ENCODE measurements at regions not wholly inside any gene's neighbourhood (a gene's known extent, or its start where the extent isn't known, plus 50 kb on each side); places are given as distances from the start of the nearest gene placed in this dataset.
A peak's percentile ranks its signal among the peaks of the same experiment; 100 is the strongest.

DNA sequence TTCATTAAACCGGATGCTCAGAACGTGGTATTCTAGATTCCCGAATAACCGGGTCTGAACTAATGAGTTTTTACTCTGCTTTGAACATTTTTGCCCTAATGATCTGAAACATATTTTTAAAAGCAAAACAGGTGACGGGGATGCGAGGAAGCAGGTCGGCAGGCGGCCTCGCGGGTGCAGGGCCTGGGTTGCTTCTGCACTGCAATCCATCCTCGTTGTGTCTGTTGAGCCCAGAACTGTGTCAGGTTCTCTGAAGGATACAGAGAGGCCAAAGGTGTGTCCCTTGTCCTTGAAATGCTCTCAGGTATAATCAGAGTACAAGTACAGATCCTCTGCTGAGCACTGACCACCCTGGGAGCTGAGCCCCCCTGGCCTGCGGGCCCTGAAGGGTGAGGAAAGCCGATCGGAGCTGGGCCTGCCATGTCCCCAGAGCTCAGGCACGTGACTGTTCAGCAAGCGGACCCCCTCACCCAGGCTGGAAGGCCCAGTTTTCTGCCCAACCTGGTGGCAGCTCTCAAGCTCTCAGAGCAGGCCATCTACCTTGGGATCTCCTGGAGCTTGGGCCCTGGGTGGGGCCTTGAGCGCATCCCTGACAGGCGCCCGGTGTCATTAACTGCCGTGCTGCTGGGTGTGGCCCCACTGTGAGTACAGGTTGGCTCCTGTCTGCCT lies 151.8 kb downstream of the OLFM1 start:
- no peak for DNase-seq (ENCODE audit: low spot score)

DNA sequence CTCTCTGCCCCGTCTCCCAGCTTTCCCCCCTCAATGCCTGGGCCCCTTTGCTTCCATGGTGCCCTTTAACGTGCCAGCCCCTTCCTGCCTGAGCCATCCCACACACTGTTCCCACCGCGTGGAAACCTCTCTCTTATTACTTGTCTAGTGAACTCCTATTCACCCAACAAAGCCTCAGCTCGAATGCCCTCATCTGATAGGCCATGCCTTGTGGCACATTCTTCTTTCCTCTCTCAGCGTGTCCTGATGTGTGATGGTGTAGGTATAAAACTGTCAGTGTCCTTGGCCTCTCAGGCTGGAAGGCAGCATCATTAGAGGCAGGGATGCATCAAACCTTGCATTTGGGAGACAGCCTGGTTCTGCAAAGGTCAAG lies 152.3 kb downstream of the OLFM1 start:
- no peak for DNase-seq (ENCODE audit: low spot score)

DNA sequence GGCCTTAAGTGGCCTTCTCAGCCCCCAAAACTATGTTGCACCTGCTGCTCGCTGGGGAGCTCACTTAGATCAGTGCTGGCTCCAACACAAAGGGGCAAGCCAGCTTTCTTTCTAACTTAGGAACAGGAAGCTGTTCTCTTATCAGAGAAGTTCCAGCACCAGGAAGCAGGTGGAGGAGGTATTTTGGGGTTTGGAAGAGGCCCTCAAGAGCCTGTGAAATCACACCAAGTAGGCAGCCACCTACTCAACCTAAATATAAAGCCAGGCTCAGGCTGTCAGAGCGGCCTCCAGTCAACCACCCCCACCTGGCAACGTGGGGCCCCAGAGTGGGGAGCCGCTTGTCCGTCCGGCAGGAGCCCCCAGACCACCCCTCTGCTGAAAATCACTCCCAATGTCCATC lies 152.8 kb downstream of the OLFM1 start:
- DNase-seq (ENCODE audit: low spot score): no peak

DNA sequence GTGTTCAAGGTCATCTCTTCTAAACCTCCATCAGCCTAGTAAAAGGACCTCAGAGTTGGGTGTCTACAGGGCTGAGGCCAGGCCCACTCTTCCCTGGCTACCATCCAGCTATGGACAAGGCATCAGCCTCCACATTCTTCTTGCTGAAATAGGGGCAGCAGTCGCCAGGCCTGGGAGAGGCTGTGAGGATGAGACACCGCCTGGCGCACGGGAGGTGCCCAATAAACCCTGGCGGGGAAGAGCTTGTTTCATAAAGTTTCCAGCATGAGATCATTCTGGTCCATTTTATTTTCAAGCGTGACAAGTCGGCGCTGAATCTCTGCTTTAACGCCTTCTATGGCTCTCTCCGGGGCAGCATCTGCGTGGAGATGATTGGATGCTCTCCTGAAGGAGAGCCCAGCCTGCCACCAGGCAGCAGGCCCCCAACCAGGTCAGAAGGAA lies 153.4 kb downstream of the OLFM1 start:
- no peak for DNase-seq (ENCODE audit: low spot score)

- peak; percentile 45 for DNase-seq (ENCODE audit: low spot score)
Observed at GRCh38 chr9:135241381-135242048, 154.0 kb downstream of the OLFM1 start.

- no peak for DNase-seq (ENCODE audit: low spot score)
Observed at GRCh38 chr9:135242049-135242396, 154.6 kb downstream of the OLFM1 start.

GRCh38 chr9:135242406-135242805 lies 154.9 kb downstream of the OLFM1 start:
- no peak for DNase-seq (ENCODE audit: low spot score)

GRCh38 chr9:135243201-135244190 lies 156.0 kb downstream of the OLFM1 start:
- no peak for DNase-seq (ENCODE audit: low spot score)

GRCh38 chr9:135244271-135245221 lies 157.1 kb downstream of the OLFM1 start:
- DNase-seq (ENCODE audit: low spot score): no peak

DNA sequence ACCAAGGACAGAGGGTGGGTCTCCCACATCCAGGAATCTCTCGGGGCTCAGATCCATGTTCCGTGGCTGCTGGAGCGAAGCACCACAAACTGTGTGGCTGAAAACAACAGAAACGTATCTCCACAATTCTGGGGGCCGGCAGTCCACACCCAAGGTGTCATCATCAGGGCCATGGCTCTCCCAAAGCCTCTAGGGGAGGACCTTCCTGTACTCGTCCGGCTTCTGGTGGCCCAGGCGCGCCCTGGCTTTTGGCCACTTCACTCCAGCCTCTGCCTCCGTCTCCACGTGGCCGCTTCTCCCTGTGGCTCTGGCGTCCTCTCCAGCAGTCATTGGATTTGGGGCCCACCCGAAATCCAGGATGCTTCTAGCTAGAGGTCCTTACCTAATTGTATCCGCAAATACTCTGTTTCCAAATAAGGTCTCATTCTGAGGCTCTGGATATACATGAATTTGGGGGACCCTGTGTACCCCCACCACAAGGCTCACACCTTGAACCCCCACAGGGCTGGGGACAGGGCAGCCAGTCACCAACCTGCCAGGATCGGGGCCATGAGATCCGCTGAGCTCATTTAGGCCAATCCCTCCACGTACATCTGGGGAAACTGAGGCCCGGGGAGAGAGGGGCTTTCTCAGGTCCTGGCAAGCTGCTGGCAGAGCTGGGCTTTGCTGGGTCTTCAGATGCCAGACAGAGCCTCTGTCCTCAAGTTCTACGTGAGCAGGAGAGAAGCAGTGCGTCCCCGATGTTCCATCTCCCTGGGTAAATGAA lies 158.2 kb downstream of the OLFM1 start:
- no peak for DNase-seq (ENCODE audit: low spot score)

DNA sequence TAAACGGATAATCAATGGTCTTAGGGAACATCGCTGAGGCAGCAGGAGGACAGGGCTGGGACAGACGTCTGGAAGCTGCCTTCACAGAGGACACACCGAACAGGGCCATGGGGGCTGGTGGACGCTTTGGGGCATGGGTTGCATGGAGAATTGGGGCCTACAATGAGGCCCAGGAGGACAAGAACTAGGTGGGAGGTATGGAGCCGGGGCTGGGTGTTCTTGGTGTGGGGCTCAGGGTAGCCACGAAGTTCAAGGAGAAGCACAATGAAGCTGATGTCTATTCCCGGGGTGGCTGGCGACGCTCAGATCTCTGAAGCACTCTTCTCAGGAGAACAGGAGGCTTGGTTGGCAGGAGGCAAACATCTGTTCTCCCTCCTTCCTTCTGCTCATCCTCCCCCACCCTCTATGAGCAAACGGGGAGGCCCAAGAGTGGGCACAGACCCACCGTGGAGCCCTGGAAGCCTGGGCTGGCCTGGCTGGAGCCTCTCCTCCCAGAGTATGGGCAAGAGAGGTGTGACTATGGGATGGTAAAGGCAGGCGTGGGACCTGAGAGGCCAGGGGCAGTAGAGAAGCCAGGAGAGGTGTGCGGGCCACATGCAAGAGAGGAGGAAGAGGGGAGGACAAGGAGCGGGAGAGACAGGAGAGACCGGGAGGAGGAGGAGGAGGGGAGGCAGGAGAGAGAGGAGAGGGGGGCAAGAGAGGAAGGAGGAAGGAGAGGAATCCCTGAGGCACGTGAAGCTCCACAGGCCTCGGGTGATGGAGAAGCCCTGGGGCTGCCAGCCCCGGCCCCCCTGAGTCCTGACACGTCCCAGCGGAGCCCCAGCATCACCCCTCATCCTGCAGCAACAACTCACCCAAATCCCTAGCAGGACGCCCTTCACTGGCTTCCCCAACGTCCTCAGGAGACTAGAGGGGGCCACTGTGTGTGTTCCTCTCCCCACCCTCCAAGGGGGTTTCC lies 159.1 kb downstream of the OLFM1 start:
- no peak for DNase-seq (ENCODE audit: low spot score)

- no peak for DNase-seq (ENCODE audit: low spot score)
Observed at GRCh38 chr9:135247227-135247930, 159.9 kb downstream of the OLFM1 start.

DNA sequence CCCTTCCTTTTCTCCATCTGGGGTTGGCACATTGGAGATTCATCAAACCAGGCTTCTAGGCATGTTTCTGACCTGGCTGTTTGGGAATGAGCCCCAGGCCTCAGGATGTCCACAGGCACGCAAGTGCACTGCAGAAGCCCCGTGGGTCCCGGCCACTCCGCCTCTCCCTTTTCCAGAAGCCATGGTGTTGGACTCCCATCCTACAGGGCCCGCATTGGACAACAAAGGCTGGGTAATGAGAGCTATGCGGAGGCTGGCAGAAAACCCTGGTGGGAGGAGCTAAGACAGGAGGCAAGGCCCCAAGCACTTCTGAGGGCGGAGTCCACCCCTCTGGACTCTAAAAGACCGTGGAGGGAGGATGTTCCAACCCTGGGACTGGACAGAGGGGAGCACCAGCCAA lies 160.6 kb downstream of the OLFM1 start:
- no peak for DNase-seq (ENCODE audit: low spot score)

GRCh38 chr9:135248721-135249120 lies 161.3 kb downstream of the OLFM1 start:
- DNase-seq (ENCODE audit: low spot score): no peak

- DNase-seq (ENCODE audit: low spot score): no peak
Observed at GRCh38 chr9:135249191-135249590, 161.7 kb downstream of the OLFM1 start.

DNA sequence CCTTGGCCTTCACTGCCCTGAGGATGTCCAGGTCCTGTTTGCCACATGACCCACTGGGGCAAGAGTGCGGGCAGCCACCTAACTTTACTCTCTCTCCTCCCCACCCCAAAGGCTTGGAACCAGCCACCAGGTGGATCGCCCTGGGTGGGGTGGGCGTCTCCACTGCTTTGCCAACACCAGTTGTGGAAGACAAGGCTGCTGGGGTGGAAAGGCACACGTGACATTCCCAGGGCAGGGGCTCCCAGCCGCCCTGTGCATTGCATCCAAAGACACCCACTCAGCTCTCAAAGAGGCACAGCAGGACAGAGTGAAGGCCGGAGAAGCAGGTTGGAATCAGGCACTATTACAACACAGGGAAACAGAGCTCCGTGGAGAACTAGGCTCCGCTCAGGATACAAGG lies 162.2 kb downstream of the OLFM1 start:
- no peak for DNase-seq (ENCODE audit: low spot score)

DNA sequence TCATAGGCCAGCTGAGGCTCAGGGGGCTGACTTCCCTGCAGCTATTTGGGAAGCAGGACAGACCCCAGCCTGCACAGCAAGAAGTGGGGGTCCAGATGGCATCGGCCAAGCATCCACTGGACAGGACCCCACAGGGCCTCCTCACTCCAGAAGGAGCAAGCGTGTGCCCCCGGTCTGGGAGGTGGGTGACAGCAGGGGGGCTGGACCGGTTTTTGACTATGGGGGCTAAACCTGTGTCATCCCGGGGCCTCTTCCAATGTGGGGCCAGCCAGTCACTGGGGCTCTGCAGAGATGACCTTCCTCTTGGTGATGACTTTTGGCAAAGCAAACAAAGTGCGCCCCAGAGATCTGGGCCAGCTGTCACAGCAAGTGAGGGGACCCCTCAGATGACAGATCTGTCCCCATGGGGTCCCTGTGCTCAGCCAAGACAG lies 163.9 kb downstream of the OLFM1 start:
- no peak for DNase-seq (ENCODE audit: low spot score)

GRCh38 chr9:135251996-135252760 lies 164.7 kb downstream of the OLFM1 start:
- DNase-seq (ENCODE audit: low spot score): no peak
